ENCODE measurements at regions not wholly inside any gene's neighbourhood (a gene's known extent, or its start where the extent isn't known, plus 50 kb on each side); places are given as distances from the start of the nearest gene placed in this dataset.

- TF ChIP-seq CEBPG (CRISPR knock-in tag; IDR thresholded peaks at IDR 0.05) (no peak), CEBPG (tag; conservative IDR thresholded peaks at IDR 0.05 in 1 of 2, IDR thresholded peaks at IDR 0.05 in 1 of 2) (no peak), NR2C2 (CRISPR knock-in tag; IDR thresholded peaks at IDR 0.05) (no peak), NR2C2 (tag; IDR thresholded peaks at IDR 0.05) (no peak), E2F4 (CRISPR knock-in tag; IDR thresholded peaks at IDR 0.05; ENCODE audit: low read depth) (no peak), POLR2AphosphoS2 (IDR thresholded peaks at IDR 0.05; ENCODE audit: low read length) (no peak)
Measured at GRCh38 chr12:24023081-24023480, 73.6 kb upstream of the SOX5 start.
